ENCODE measurements at regions not wholly inside any gene's neighbourhood (a gene's known extent, or its start where the extent isn't known, plus 50 kb on each side); places are given as distances from the start of the nearest gene placed in this dataset.

- no peak overlapping the region for H3K4me3 ChIP-seq
- H3K36me3 ChIP-seq: no peaks in the 10 kb centered on the region
- DNase-seq: no peak
- no peaks in the 10 kb centered on the region for H3K4me1 ChIP-seq
- no peaks in the 10 kb centered on the region for H3K9me3 ChIP-seq
- no peaks in the 10 kb centered on the region for H3K27me3 ChIP-seq
- no peak overlapping the region for H3K27ac ChIP-seq
- TF ChIP-seq POLR2A (IDR thresholded peaks at IDR 0.05) (no peak), CTCF (IDR thresholded peaks at IDR 0.05) (no peak)
- intact Hi-C loops (cut with DNase I; ENCODE audit: low total_unique reads): no loop called here
These were observed 438.3 kb downstream of the UTRN start for GRCh38 chr6:144723431-144723830.

GRCh38 chr6:144724818-144725217 is 439.7 kb downstream of the UTRN start:
- intact Hi-C loops (cut with DNase I; ENCODE audit: low total_unique reads): no loop called here
- DNase-seq: no peak
- H3K4me3 ChIP-seq: no peak overlapping the region
- H3K27me3 ChIP-seq: no peaks in the 10 kb centered on the region
- no peaks in the 10 kb centered on the region for H3K36me3 ChIP-seq
- H3K4me1 ChIP-seq: no peaks in the 10 kb centered on the region
- H3K9me3 ChIP-seq: no peaks in the 10 kb centered on the region
- no peak overlapping the region for H3K27ac ChIP-seq
- TF ChIP-seq CTCF (IDR thresholded peaks at IDR 0.05): no peak
- TF ChIP-seq POLR2A (IDR thresholded peaks at IDR 0.05): no peak

GRCh38 chr6:144725736-144726522 is 440.8 kb downstream of the UTRN start:
- Histone ChIP-seq H3K4me1 (no peaks in the 10 kb centered on the region), H3K4me3 (no peak overlapping the region), H3K27ac (no peak overlapping the region), H3K27me3 (no peaks in the 10 kb centered on the region), H3K9me3 (no peaks in the 10 kb centered on the region), H3K36me3 (no peaks in the 10 kb centered on the region)
- intact Hi-C loops (cut with DNase I; ENCODE audit: low total_unique reads): no loop called here
- DNase-seq: no peak
- no peak for TF ChIP-seq CTCF (IDR thresholded peaks at IDR 0.05)
- no peak for TF ChIP-seq POLR2A (IDR thresholded peaks at IDR 0.05)

- H3K27ac ChIP-seq: no peak overlapping the region
- no peaks in the 10 kb centered on the region for H3K4me1 ChIP-seq
- no peaks in the 10 kb centered on the region for H3K36me3 ChIP-seq
- no peaks in the 10 kb centered on the region for H3K9me3 ChIP-seq
- no peak overlapping the region for H3K4me3 ChIP-seq
- intact Hi-C loops (cut with DNase I; ENCODE audit: low total_unique reads): no loop called here
- H3K27me3 ChIP-seq: no peaks in the 10 kb centered on the region
- no peak for DNase-seq
- no peak for TF ChIP-seq CTCF (IDR thresholded peaks at IDR 0.05)
- TF ChIP-seq POLR2A (IDR thresholded peaks at IDR 0.05): no peak
These were observed 443.7 kb downstream of the UTRN start for GRCh38 chr6:144728804-144729203.

- intact Hi-C loops (cut with DNase I; ENCODE audit: low total_unique reads): no loop called here
- TF ChIP-seq CTCF (IDR thresholded peaks at IDR 0.05): no peak
- no peak for TF ChIP-seq POLR2A (IDR thresholded peaks at IDR 0.05)
- H3K27ac ChIP-seq: no peak overlapping the region
These were observed 444.4 kb downstream of the UTRN start for GRCh38 chr6:144729502-144729901.

More at GRCh38 chr6:144729502-144729901, 444.4 kb downstream of the UTRN start:
- Histone ChIP-seq H3K27me3 (no peaks in the 10 kb centered on the region), H3K4me1 (no peaks in the 10 kb centered on the region), H3K4me3 (no peak overlapping the region), H3K9me3 (no peaks in the 10 kb centered on the region), H3K36me3 (no peaks in the 10 kb centered on the region)
- no peak for DNase-seq
